CMK (cell line): ENCODE measurements at regions not wholly inside any gene's neighbourhood (a gene's known extent, or its start where the extent isn't known, plus 50 kb on each side); places are given as distances from the start of the nearest gene placed in this dataset.
"Not testable (repeated sequence)": the region's sequence is repeated elsewhere in the genome, so short reads cannot be mapped to it uniquely, and the experiment has no call there.

Experiments used
- DNase-seq: peaks from one replicate; pipeline ENCODE4 v3.0.0-alpha.2; 2010; ENCODE audit warnings: low read depth

DNA sequence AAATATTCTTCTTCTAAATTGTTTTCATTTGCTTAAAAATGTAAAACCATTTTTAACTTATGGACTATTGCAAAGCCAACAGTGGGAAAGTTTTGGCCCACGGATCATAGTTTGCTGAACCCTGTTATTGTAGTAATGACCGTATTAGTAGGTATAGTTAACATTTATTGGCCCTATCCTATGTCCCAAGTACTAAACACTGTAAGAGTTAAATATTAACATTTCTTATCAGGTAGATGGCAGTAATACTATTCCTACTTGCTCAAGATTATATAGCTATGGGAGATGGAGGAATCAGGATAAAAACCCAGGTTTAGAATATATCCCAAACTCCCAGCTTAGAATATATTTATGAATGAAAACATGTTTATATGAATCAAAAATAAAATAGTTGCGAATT lies 993.2 kb downstream of the SORCS3 start:
- DNase-seq: no peak

DNA sequence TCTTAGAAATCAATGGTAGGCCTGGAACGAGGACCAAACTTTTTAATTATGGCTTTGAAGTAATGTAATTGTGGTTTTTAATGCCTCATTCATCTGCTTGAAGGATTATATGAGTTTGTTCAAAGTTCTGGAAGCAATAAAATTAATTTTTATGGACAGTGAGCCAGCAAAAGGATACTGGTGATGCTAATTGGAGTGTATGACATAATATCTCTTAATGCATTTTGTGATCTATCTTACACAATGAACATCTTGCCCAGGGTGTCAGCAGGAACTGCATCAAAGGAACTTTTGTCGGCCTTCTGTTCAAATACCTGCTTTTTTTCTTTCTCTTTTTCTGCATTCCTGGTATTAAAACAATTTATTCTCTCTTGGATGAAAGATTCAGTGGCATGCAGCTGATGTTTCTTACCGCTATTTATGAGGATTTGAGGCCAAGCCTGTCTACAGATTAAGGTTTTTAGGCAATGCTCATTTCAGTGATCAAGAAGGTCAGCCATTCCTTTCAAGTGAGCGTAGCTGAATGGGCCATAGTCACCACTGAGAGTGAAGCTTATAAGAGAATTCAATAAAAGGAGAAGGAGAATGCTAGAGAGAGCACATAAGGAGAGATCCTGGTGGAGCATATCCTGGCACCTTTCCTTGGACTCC lies 974.8 kb downstream of the SORCS3 start:
- DNase-seq: no peak

DNA sequence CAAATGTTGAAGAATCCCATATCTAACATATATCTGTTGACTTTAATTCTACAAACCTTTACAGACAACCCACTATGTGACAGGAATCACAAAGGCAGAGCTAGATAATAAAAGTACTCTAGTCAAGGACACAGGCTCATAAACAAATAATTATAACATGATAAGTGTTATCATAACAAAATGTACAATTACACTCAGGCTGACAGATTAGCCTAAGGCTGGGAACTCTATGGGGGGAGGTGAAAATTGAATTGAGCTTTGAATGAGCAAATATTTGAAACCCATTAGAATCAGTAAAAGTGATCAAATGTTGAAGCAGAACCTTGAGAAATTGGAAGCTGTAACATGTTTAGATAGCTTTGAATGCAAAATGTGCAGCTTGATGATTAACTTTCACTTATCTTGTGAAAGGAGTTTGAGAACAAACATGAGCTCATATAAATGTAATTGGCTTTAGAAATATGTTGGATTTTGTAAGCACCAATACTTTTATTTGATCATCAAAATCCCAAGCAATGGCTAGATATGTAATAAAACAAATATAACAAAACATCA lies 970.2 kb downstream of the SORCS3 start:
- no peak for DNase-seq

DNA sequence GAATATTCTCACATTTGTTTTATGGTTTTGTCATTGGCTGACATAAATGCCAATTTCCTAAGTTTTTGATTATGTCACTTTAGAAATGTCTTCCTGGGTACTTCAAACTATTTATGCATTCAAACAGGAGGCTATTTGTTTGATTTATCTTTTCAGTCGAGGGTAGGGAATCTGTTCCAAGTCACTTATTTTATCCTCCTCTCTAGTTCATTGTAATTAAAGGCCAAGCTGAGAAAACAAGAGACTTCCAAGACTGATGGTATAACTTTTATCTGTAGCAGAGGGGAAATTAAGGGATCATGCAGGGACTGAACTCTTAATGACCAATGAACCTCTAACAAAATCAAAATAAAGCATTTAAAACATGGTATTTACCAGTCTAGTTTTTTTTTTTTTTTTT lies 968.4 kb downstream of the SORCS3 start:
- no peak for DNase-seq

DNA sequence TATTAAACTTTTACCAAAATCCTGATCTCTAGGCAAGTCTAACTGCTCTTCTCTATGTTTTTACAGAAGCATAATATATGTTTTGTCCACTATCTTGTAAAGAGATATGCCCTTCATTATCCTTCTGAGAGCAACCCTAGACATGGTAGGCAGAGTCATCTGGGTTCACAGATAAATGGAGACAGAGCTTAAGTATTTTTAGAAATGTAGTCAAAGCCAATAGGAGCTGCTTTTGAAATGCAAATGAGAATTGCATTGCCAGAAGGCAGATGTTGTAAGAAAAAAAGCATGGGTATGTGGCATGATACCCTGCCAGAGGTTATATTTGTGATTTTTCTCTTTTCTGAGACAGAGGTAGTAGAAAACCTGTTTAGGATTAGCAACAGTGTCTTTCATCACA lies 964.8 kb downstream of the SORCS3 start:
- no peak for DNase-seq

DNA sequence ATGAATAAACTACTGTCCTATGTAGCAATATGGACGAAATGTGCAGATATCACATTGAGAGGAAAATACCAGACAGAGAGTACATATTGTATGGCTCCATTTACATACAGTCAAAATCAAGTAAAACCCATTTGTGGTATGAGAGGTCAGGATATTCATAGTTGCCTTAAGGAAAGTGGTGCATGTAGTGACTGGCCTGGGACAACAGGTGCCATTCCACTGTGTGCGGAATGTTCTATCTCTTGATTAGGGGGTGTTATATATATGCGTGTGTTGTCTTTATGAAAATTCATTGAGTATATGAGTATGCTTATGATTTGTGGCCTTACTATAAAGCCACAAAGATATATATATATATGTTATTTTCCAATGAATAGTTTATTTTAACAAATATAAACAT lies 964.0 kb downstream of the SORCS3 start:
- DNase-seq: no peak

DNA sequence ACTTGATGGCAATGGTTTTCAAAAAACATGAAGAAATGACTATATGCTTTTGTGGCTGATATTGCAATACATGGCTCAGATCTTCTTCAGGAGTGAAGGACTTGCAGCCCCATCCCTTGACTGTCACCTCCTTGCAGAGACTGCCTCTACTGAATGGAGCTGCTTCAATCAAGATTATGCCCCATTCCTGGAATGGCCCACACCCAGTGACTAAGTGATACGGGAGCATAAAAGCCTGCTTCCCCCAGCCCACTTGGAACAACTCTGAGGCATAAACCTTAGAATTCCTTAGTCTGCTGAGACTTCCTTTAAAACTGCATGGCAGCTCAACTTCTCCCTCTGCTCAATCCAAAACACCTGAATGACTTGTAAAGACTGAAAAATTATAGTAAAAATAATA lies 957.1 kb downstream of the SORCS3 start:
- DNase-seq: no peak

DNA sequence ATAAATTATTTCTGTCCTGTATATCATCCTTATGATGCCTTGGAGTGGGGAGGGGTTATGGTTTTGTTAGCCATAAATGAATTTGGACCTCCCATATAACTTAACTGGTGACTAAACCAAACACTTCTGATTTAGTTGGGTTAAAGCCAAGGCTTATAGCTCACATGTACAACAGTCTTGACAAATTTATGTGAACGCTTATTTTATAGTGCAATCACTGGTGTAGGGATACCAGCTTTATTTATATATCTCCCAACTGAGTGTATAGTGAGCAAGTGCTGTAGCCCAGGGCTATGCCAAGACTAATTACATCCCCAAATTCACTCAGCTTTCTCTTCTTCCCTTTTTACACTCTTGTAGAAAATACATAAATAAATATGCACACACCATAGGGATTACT lies 956.2 kb downstream of the SORCS3 start:
- DNase-seq: no peak

DNA sequence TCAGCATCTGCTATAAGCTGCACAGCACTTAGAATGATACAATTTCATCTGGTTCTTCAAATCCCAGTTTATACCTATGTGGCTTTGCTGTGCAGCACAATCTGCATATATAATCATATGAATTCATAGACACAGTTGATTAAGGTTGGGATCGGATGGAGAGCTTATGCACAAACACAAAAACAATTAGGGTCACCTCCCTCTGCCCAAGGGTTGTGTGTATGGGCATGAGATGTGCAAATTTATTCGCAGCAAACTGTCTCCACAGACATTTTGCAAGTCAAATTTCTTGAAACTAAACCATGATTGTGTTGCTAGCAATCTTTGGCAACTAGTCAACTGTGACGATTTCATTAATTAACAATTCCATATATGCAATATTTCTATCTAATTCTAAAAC lies 955.7 kb downstream of the SORCS3 start:
- no peak for DNase-seq

DNA sequence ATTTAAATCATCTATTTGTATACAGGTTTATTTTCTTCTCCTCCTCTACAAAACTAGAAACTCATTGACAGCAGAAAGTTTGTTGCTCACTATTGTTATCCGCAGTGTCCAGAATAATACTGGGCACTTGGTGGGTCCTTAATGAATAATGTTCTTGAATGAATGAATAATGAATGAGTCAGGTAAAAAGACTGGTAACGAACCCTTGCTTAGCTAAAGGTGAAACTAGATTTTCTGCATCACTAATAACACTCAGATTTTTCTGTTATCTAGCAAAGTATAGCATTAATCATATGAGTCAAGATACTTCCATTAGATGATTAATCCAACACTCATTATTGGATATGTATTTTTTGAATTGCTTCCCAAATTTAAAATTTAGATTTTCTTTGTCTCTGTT lies 953.2 kb downstream of the SORCS3 start:
- DNase-seq: no peak

DNA sequence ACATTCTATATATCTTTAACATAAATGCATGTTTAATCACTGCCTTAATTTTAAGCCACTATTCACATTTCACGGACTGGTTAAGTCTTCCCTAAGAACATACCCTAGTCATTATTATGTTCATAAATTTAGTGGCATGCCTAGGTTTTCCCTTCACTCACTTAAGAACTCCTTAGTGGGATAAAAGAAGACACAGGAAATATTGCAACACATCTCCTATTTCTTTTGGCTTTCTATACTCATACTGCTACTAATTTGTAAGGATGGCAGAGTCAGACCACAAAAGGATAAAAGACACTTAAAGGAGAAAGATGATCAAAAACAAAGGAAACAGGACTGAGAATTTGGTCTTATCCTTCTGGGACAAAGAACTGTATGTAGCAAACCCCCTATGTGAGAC lies 951.4 kb downstream of the SORCS3 start:
- no peak for DNase-seq

DNA sequence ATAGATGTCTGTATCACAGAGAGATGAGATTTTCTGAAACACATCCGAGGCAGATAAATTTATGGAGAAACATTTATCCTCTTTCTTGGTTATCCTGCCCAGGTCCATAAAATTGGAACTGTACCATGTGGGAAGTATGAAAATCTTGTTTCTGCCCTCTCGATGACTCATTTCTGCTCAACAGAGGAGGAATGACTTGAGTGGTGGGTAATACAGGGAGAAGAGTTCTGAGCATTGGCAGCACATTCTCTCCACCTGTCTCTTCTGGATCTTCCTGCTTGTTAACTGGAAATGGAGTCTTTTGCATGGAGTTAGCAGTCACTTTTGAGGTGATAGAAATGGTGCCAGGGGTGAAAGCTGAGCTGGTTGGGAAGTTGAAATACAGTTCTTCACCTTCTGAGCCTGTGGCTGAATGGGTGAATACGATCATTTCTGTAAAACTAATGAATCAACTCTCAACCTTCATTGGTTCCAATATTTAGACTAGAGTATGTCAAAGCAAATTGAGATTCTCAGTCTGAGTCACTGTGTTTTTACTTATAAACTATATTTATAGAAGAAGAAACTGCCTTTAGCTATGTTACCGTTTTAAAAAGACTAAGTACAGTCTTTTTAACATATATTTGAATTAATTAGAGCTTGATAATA lies 945.5 kb downstream of the SORCS3 start:
- no peak for DNase-seq

DNA sequence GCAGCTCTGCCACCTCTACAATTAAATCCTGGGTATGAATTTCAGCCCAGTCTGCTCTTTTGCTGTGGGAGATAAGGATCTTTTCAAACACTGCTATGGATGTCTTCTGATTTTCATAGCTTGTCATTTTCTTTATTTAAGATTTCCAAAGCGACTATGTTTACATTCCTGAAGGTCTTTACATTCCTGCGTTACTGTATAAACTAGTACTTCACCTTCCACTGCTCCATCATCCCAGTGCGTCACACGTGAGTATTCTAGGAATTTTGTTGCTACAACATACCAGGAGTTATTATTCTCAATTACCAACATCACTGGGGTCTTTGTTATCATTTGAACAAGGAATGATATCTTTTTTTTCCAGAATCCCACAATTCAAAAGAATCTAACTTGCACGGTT lies 944.7 kb downstream of the SORCS3 start:
- DNase-seq: no peak

DNA sequence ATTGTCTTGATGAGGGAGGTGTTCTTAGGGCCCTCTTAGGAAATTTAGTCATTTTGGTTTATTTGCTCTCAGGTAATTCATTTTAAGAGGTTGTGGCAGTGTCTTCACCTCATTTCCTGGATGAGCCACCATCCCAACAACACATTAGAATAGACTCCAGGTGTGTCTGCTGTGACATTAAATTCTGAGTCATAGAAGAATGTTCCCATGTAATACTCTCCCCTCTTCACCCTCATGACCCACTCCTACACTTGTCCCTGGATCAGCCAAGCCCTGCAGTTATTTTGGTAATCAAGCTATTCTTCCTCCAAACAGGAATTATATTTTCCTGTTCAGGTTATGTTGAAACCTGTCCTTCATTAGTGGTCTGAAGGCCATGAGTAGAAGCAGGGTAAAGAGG lies 944.1 kb downstream of the SORCS3 start:
- DNase-seq: no peak

DNA sequence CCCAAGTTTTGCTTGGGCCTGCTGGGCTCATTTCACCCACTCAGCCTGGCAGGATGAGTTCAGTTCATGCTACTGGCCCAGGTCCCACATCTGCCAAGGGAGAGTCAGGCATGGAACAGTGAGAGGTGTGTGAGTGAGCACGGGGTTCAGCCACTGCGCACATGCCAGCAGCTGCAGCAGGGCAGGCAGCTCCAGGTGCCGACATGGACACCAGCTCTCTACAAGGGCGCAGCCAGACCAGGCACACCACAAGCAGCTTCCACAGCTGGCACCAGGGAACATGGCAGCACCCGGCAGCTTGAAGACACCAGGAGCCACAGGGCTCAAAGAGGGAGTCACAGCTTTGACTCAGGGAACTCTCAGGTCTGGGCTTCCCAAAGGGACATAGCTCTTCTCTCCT lies 938.0 kb downstream of the SORCS3 start:
- no peak for DNase-seq

DNA sequence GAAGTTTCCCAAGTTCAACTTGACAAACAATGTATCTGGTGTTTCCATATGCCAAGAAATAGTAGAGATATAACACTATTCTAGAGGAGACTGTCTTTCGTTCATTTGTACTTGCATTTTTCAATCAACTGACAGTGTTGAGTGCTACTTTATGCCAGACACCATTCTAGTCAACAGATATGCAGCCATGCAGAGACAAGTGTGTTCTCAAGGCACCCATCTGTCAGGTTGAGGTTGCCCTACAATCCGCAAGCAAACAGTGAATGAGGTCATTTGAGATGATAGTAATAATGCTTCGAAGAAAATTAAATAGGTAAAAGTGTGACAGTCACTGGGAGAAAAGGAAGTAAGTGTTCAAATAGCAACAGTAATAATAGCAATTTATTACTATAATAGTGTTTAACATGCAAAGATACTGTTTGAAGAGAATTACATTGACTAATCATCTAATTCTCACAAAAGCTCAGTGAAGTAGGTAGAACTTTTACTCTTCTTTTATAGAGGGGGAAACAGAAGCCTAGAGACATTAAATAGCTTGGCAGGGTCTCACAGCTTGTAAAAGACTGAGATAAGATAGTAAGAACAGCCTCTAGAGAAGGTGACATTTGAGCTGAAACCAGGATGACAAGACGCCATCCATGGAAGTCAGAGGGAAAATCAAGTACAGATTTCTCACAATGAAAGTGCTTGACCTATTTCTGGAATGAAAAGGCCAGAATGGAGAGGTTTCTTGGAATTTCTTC lies 936.9 kb downstream of the SORCS3 start:
- no peak for DNase-seq

DNA sequence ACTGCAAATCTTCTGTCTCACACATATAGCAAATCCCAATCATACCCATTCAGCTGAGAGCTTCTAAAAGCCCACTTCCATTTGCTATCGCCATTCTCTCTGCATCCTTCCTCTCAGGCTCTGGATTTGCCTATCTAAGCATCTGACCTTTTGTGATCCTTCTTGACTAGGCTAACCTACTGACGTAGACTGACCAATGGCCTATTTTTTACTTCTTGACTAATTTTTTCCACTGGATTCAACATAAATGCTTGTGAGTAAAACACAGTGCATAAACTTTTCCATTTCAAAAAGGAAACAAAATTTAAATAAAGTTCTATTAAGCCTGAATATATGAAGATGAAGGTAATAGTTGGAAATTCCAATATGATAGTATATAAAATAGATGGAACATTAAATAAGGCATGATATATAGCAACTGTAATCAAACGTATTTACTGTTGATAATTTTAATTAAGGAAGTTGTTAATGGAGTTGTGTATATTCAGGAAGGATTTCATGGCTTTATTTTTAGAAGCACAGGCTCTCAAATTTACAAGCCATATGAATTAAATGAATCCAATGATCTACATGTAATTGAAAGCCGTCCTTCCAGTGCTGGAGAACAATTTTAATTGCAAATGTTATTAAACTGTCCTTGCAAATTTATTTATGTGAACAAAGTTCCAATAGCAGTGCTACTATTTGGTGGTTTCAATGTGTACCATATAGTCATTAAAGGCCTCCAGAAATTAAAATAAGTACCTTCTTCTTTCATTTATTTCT lies 918.4 kb downstream of the SORCS3 start:
- no peak for DNase-seq

DNA sequence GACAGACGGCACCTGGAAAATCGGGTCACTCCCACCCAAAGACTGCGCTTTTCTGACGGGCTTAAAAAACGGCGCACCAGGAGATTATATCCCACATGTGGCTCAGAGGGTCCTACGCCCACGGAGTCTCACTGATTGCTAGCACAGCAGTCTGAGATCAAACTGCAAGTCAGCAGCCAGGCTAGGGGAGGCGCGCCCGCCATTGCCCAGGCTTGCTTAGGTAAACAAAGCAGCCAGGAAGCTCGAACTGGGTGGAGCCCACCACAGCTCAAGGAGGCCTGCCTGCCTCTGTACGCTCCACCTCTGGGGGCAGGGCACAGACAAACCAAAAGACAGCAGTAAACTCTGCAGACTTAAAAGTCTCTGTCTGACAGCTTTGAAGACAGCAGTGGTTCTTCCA lies 909.4 kb downstream of the SORCS3 start:
- not testable (repeated sequence) for DNase-seq

DNA sequence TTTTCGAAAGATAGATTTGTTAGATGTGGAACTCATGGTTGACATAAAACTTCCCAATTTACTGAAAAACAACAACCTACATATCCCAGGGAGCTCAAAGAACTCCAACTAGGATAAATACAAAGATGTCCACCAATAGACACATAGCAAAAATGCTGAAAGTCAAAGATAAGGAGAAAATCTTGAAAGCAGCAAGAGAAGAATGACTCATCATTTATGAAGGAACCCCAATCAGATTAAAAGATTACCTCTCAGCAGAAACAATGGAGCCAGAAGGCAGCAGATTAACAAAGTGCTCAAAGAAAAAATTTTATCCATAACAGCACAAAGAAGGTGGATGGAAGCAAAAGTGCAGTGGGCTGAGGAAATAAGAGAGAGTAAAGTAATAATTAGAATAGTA lies 908.6 kb downstream of the SORCS3 start:
- DNase-seq: no peak

DNA sequence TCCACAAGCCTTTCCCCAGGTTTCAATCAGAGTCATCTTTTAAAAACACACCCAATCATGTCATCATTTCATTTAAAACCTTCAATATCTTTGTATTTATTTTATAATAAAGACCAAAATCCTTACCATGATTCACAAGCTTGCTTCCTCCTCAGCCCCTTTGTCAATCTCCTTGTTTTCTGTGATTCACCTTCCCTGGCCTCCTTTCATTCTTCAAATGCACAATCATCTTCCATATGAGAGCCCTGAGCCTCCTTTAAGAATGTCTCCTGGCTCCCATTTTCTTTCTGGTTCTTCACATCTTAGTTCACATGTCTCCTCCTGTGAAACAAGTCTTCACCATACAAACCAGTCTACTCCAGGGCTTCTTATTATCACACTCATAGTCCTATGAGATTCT lies 904.0 kb downstream of the SORCS3 start:
- no peak for DNase-seq

DNA sequence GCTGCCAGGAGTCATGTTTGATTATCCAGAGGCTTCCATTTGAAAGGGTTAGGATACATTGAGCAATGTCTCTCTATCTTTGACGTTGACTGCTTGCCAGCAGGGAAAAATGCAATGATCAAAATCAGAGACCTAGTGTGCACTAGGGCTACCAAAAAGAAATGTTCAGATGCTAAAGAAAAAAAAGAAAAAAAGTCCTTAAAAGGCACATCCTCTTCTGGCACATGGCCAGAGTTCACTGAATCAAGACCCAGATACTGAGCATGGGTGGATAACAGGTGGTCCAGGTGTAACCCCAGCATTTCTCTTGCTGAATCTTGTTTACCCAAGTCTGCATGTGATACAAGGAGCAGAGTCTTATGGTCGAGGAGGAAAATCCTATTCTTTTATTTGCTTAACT lies 899.3 kb downstream of the SORCS3 start:
- no peak for DNase-seq

DNA sequence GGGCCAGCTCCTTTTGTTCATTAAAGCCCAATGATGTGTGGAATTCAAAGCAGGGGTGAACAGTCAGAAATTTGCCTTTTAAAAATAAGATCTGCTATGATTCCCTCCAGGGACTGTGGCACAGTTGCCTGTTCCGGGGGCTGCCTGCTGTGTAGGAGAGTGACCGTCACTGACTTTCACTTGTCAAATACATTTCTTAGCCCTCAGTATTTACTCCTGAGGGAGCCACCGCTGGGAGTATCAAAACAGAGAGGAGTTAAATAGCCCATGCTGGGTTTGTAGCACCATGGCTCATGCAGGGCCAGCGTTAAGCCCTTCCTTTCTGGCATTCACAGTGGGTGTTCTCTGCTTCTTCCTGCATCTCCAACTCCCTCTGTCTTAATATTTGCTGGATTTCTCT lies 897.8 kb downstream of the SORCS3 start:
- DNase-seq: no peak

DNA sequence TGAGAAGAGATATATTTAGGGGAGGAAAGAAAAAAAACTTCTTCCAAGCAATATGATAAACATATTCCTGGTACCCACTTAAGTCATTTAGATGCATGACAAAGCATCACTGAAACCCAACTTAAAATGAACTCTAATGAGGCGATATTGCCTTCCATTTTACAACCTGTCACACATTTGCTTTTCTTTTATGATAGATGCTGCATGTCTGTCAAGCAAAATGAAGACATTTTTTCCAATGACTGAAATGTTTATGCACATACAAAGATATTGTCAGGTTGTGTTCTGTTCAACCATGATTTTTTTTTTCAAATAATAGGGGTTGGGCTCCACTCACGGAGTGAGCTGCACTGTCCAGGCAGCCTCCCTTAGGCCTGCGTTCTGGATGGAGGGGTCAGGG lies 894.4 kb downstream of the SORCS3 start:
- DNase-seq: no peak
